GM12865 (cell line): ENCODE measurements at regions not wholly inside any gene's neighbourhood (a gene's known extent, or its start where the extent isn't known, plus 50 kb on each side); places are given as distances from the start of the nearest gene placed in this dataset.

ENCODE experiments used
- DNase-seq: peaks from one replicate; pipeline ENCODE4 v3.0.0; 2010; ENCODE audit warnings: low read depth
- H3K4me3 ChIP-seq: 2 replicates; pipeline ENCODE4 v1.5.1; 2011; ENCODE audit warnings: mild to moderate bottlenecking, low read depth, low read length, control low read depth
- CTCF ChIP-seq: IDR thresholded peaks from 2 replicates; pipeline ENCODE4 v1.5.1; 2011; ENCODE audit warnings: low read length, control low read depth, low read depth, inconsistent platforms; ENCODE audit not compliant: insufficient read depth; ENCODE audit errors: missing control alignments

GRCh38 chr20:17137692-17138091 is 89.1 kb upstream of the PCSK2 start:
- DNase-seq, result no peak
- no peak overlapping the region for H3K4me3 ChIP-seq
- TF ChIP-seq CTCF, result no peak

GRCh38 chr20:17138237-17138636 is 88.6 kb upstream of the PCSK2 start:
- TF ChIP-seq CTCF, result no peak
- H3K4me3 ChIP-seq, result no peak overlapping the region

GRCh38 chr20:17140894-17141293 is 85.9 kb upstream of the PCSK2 start:
- no peak for TF ChIP-seq CTCF
- H3K4me3 ChIP-seq, result no peak overlapping the region
- DNase-seq, result no peak

More at GRCh38 chr20:17138237-17138636, 88.6 kb upstream of the PCSK2 start:
- no peak for DNase-seq

- no peak for TF ChIP-seq CTCF
- DNase-seq, result no peak
- H3K4me3 ChIP-seq, result no peak overlapping the region
These were observed 85.3 kb upstream of the PCSK2 start for GRCh38 chr20:17141568-17141967.

GRCh38 chr20:17142666-17143065 is 84.2 kb upstream of the PCSK2 start:
- no peak for DNase-seq
- H3K4me3 ChIP-seq, result no peak overlapping the region
- no peak for TF ChIP-seq CTCF

GRCh38 chr20:17150858-17151257 is 76.0 kb upstream of the PCSK2 start:
- H3K4me3 ChIP-seq, result no peak overlapping the region
- no peak for DNase-seq
- no peak for TF ChIP-seq CTCF

GRCh38 chr20:17155401-17155800 is 71.4 kb upstream of the PCSK2 start:
- no peak overlapping the region for H3K4me3 ChIP-seq
- no peak for DNase-seq
- TF ChIP-seq CTCF, result no peak
